SU-DHL-6 (cell line): ENCODE measurements at regions not wholly inside any gene's neighbourhood (a gene's known extent, or its start where the extent isn't known, plus 50 kb on each side); places are given as distances from the start of the nearest gene placed in this dataset.

Experiments used
- CTCF ChIP-seq: fragments of 200-600 bp; sonication (generic); IDR thresholded peaks from one replicate; pipeline ENCODE4 v1.5.1; 2017; ENCODE audit warnings: antibody characterized with exemption, mild to moderate bottlenecking, low read length, moderate library complexity; ENCODE audit not compliant: insufficient read depth, poor library complexity, severe bottlenecking
- EZH2phosphoT487 ChIP-seq: fragments of 200-600 bp; sonication (generic), shearing (Covaris generic); conservative IDR thresholded peaks from 2 replicates; pipeline ENCODE4 v1.6.1; 2018; ENCODE audit warnings: mild to moderate bottlenecking, antibody characterized with exemption, low read length, moderate library complexity, mixed read lengths

- TF ChIP-seq CTCF: no peak
- TF ChIP-seq EZH2phosphoT487: no peak
Observed at GRCh38 chr14:89067293-89067972, 243.0 kb downstream of the TTC8 start.
